ENCODE measurements at regions not wholly inside any gene's neighbourhood (a gene's known extent, or its start where the extent isn't known, plus 50 kb on each side); places are given as distances from the start of the nearest gene placed in this dataset.

- TF ChIP-seq CTCF (IDR thresholded peaks at IDR 0.05; ENCODE audit: low read depth, low read length) (no peak), POLR2A (IDR thresholded peaks at IDR 0.05; ENCODE audit: extremely low read depth, insufficient read length) (no peak)
These were observed 775.0 kb downstream of the SQOR start for GRCh38 chr15:46409841-46410301.
